ENCODE measurements at regions not wholly inside any gene's neighbourhood (a gene's known extent, or its start where the extent isn't known, plus 50 kb on each side); places are given as distances from the start of the nearest gene placed in this dataset.

- TF ChIP-seq HMG20B (CRISPR knock-in tag; conservative IDR thresholded peaks at IDR 0.05) (no peak), SRSF1 (optimal IDR thresholded peaks at IDR 0.05; ENCODE audit: low read depth, low read length) (no peak)
Measured at GRCh38 chr10:81546243-81546642, 328.8 kb upstream of the NRG3 start (continued).

GRCh38 chr10:81548160-81548559 lies 326.8 kb upstream of the NRG3 start:
- no peaks in the 10 kb centered on the region for H3K79me2 ChIP-seq (ENCODE audit: insufficient read depth, low read length)
- H3K27ac ChIP-seq (ENCODE audit: extremely low read length, insufficient read depth, low read length), result no peak overlapping the region
- no peaks in the 10 kb centered on the region for H3K4me1 ChIP-seq (ENCODE audit: insufficient read depth, low read length)
- H3K4me3 ChIP-seq (replicated peaks in 1 of 3; ENCODE audit: insufficient read depth in 1 of 3, low read depth in 2 of 3, low read length in 3 of 3), result no peak overlapping the region
- intact Hi-C loops (cut with micrococcal nuclease; ENCODE audit: unreplicated experiment) (no loop called here), in situ Hi-C loops (cut with HindIII; ENCODE audit: extremely low pct_ligation_motif_present, low pct_unique_long_range_greater_than_20kb) (no loop called here)
- WGBS (ENCODE audit: low lambda C conversion rate), result 0% methylated on average over 1 of the region's 3 CpGs
- H3K9me3 ChIP-seq (ENCODE audit: low read length), result peaks cover 95% of the 10 kb centered on the region
- FAIRE-seq, result no peak
- BruUV-seq (replicated peaks), result no TSS peak
- no peak for DNase-seq (ENCODE audit: low spot score)
- ChIA-PET CTCF (ENCODE audit: low intra/inter-chr PET ratio, low total read pairs) (no interaction called here), POLR2A (no interaction called here)
- TF ChIP-seq TEAD2 (CRISPR knock-in tag; IDR thresholded peaks at IDR 0.05) (no peak), RFXAP (CRISPR knock-in tag; IDR thresholded peaks at IDR 0.05; ENCODE audit: borderline replicate concordance) (no peak), ZNF280B (CRISPR knock-in tag; IDR thresholded peaks at IDR 0.05; ENCODE audit: borderline replicate concordance) (no peak), JUNB (CRISPR knock-in tag; IDR thresholded peaks at IDR 0.05; ENCODE audit: borderline replicate concordance) (no peak), ZNF276 (CRISPR knock-in tag; IDR thresholded peaks at IDR 0.05; ENCODE audit: low read depth) (no peak), PHF5A (CRISPR knock-in tag; IDR thresholded peaks at IDR 0.05; ENCODE audit: low read depth, unreplicated experiment) (no peak), PBX2 (CRISPR knock-in tag; IDR thresholded peaks at IDR 0.05) (no peak), ZNF225 (CRISPR knock-in tag; IDR thresholded peaks at IDR 0.05) (no peak), ZNF430 (CRISPR knock-in tag; IDR thresholded peaks at IDR 0.05) (no peak), HIVEP1 (CRISPR knock-in tag; IDR thresholded peaks at IDR 0.05) (no peak), ZSCAN22 (CRISPR knock-in tag; IDR thresholded peaks at IDR 0.05) (no peak)
- TF ChIP-seq, protein P1, sequence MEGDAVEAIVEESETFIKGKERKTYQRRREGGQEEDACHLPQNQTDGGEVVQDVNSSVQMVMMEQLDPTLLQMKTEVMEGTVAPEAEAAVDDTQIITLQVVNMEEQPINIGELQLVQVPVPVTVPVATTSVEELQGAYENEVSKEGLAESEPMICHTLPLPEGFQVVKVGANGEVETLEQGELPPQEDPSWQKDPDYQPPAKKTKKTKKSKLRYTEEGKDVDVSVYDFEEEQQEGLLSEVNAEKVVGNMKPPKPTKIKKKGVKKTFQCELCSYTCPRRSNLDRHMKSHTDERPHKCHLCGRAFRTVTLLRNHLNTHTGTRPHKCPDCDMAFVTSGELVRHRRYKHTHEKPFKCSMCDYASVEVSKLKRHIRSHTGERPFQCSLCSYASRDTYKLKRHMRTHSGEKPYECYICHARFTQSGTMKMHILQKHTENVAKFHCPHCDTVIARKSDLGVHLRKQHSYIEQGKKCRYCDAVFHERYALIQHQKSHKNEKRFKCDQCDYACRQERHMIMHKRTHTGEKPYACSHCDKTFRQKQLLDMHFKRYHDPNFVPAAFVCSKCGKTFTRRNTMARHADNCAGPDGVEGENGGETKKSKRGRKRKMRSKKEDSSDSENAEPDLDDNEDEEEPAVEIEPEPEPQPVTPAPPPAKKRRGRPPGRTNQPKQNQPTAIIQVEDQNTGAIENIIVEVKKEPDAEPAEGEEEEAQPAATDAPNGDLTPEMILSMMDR (CRISPR knock-in tag; IDR thresholded peaks at IDR 0.05), result no peak
- TF ChIP-seq, protein P2, sequence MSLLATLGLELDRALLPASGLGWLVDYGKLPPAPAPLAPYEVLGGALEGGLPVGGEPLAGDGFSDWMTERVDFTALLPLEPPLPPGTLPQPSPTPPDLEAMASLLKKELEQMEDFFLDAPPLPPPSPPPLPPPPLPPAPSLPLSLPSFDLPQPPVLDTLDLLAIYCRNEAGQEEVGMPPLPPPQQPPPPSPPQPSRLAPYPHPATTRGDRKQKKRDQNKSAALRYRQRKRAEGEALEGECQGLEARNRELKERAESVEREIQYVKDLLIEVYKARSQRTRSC (CRISPR knock-in tag; IDR thresholded peaks at IDR 0.05; ENCODE audit: low read depth), result no peak
- H4K20me1 ChIP-seq (ENCODE audit: insufficient read depth, low read length), result no peaks in the 10 kb centered on the region
- no peaks in the 10 kb centered on the region for H3K36me3 ChIP-seq (replicated peaks in 1 of 2; ENCODE audit: control insufficient read depth in 1 of 2, insufficient read depth in 2 of 2, low read length in 2 of 2)
- no peak for ATAC-seq
- no peaks in the 10 kb centered on the region for H3K27me3 ChIP-seq (ENCODE audit: control insufficient read depth in 1 of 2, insufficient read depth in 2 of 2, low read length in 2 of 2)
- H2AFZ ChIP-seq (ENCODE audit: low read length), result no peak overlapping the region
- no peak overlapping the region for H3K9ac ChIP-seq (ENCODE audit: insufficient read depth, low read depth, low read length)
- H3K4me2 ChIP-seq (ENCODE audit: low read depth, low read length), result no peak overlapping the region

Measured in HepG2 (cell line).